DMS114 treated with DMSO at 0.1 percent for 48 hours (cell line): ENCODE measurements at regions not wholly inside any gene's neighbourhood (a gene's known extent, or its start where the extent isn't known, plus 50 kb on each side); places are given as distances from the start of the nearest gene placed in this dataset.

Source experiments
- DNase-seq: peaks from one replicate; lab custom pipeline; 2025; ENCODE audit not compliant: unreplicated experiment; lab: John Stamatoyannopoulos, UW

DNA sequence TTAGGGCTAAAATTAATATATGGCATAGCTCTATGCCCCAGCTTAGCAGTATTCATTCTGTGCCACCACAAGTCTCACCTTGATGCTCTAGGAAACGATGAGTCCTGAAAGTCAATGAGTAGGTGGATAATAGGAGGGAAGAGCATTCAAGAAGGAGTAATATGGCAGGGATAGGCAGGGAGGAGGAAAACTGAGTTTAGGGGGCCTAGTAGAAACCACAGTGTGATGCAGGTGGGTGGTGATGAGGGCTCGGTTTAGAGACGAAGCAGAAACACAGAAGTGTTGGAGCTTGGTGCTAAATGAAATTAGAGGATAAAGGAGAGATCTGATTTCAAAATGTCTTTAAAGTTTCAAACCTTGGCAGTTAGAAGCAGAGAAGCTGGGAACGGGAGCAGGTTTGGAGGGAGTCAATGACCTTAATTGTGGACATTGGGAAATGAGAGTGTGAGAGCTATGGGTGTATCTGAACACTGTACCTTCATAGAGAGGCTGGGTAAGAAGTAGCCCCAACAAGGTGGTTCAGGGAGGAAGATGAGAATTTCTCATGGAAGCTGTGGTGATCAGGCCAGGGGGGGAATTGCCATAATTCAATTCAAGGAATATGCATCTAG is 144.7 kb upstream of the CPSF6 start:
- no peak for DNase-seq

DNA sequence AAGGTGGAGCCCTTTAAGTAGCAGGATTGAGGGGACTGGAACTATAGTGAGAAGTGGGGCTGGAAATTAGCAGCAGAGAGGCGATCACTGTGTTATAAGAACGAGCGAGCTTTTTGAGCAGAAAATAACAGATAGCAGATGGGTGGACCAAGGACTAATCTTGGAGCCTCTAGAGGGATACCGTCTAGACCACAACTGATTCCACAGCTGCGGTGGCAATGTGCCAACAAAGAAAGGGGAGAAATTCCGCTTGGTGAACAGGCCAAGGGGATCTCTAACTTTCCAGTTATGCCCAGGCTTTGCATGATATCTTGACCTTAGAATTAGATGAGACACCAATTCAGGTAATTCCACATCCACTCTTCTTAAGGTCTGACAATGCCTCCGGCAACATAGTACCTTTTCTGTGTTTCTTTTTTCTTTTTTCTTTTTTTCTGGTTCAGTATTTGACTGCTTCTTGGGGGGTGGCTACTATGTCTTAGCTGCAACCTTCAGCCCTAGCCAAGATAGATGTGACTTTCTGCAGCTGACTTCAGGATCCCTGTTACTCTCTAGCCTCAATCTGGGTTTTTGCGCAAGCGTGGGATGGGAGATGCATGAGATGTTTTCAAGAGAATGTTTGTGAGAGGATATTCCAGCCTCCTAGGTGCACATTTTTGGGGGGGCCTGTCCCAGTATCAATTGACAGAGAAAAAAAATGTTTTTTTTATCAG is 143.4 kb upstream of the CPSF6 start:
- no peak for DNase-seq

DNA sequence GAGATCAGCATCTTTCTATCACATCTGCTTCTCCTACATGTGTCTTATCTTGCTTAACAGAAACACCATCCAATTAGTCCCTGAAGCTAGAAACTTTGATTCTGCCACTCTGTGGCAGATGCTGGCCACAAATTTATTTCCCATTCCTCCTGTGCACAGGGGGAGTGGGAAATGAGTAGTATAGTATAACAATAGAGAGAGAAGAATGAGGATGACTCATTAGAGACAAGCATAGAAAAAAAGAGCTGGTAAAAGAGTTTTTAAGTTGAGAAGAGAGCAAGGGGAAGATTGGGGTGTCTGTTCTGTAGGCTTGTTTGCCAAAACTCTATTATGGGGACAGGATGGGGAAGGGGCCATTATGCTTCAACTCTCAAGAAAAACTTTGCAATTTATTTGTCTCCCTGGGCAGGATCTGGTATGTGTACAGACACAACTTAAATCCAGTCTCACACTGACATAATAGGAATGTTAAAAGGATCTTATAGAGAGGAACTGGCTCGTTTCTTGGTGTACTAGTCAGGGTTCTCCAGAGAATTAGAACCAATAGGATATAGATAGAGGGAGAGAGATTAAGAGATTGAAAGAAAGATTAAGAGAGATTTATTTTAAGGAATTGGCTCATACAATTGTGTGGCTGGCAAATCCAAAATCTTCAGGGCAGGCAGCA is 142.6 kb upstream of the CPSF6 start:
- DNase-seq: no peak

DNA sequence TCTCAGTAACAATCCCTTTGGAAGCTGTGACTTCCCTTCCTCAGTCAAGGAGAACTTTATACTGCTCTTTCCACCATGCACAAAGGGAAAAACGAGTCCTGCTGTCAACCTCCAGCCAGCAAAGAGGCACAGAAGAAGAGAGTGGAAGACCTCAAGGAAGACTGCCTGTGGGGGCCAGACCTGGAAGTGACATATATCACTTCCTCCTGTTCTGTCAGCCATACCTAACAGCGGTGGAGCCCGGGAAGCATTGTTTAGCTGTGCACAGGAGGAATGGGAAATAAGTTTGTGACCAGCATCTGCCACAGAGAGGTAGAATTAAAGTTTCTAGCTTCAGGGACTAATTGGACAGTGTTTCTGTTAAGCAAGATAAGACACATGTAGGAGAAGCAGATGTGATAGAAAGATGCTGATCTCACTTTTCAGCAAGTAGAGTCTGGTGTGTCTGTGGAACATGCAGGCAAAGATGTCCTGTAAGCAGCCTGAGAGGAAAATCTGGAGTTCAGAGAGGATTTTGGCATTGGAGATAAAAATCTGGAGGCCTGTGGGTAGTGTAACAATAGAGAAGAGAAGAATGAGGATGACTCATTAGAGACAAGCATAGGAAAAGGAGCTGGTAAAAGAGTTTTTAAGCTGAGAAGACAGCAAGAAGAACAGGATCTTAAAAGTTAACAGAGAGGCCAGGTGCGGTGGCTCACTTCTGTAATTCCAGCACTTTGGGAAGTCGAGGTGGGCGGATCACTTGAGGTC is 141.6 kb upstream of the CPSF6 start:
- DNase-seq: no peak

DNA sequence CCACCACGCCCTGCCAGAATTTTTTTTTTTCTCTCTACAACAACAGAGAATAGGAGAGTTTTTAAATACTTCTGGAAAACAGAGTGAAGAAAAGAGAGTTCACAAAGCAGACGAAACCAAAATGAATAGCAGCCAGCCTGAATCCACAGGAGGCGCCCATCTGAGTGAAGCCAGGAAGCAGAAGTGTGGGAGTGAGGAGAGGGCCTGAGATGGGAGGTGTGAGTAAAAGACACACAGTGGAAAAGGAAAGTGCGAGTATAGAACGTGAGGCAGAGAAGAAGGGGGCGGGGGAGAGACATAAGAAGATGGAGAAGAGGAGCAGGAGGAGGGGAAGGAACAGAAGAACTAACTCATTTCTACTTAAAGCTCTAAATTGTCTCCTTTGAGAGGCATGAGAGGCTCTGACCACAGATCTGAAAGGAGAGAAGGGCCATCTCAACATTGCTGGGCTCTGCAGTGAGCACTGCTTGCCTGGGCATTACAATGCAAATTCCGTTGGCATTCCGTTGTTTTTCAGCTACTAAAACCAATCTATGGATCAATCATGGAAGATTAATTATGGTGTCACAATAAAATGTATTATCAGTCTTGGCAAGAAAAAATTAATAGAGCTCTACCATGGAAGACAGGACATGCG is 140.1 kb upstream of the CPSF6 start:
- no peak for DNase-seq

DNA sequence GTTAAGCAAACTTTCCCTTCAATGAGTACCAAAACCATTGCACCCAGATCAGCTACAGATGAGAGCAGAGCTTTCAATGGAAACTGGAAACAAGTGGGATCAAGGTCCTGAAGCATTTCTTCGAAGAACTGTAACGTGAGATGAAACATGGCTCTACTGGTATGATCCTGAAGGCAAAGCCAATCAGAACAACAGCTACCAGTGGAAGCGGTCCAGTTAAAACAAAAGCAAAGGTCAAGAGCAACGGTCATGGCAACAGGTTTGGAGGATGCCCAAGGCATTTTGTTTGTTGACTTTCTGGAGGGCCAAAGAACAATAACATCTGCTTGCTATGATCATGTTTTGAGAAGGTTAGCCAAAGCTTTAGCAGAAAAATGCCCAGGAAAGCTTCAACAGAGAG is 137.9 kb upstream of the CPSF6 start:
- DNase-seq: no peak

DNA sequence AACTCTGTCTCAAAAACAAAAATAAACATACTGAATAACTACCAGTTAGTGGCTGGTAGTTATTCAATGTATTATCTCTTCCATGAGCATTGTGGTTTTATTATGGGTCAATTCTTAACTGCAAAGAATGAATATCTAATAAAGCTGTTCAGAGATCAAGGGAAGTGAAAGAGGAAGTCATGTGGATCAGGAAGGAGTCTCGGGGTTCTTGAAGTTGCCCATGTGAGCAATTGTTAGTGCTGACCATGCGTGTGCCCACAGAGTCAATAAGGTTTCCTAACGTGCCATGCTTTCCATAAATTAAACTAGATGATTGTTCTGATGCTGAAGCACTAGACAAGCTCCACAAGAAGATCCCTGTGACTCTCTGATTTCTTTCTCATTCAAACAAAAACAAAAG is 136.5 kb upstream of the CPSF6 start:
- no peak for DNase-seq

DNA sequence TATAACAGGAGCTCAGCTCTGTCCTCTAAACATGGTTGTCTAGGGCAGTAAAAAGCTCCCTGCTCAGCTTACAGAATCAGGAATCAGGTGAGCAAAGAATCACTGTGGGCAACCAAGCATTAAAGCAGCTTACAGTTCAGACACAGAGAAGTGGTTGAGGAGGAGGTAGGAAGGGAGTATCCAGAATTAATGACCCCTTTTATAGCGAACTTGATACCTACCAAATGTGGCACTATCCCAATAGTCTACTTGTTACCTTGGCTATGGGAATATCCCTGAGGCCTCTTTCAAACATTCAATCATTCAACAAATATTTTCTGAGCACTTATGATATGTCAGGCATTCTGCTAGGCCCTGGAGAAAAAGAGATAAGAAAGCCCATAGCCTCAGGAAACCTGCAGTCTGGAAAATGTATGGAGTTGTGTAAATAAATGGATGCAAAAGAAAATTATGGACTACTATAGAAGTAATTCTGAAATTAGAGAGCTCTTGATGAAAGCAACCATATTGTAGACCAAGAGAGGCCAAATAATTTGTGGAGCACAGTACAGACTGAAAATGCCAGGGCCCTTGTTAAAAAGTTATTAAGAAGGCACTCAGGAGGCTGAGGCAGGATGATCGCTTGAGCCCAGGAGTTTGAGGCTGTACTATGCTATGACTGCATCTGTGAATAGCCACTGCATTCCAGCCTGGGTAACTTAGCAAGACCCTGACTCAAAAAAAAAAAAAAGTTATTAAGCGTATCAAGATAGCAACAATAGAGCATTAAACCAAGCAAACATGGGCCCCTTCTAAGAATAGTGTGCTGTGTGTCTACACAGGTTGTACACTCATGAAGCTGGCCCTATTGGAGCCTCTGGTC is 134.0 kb upstream of the CPSF6 start:
- no peak for DNase-seq

DNA sequence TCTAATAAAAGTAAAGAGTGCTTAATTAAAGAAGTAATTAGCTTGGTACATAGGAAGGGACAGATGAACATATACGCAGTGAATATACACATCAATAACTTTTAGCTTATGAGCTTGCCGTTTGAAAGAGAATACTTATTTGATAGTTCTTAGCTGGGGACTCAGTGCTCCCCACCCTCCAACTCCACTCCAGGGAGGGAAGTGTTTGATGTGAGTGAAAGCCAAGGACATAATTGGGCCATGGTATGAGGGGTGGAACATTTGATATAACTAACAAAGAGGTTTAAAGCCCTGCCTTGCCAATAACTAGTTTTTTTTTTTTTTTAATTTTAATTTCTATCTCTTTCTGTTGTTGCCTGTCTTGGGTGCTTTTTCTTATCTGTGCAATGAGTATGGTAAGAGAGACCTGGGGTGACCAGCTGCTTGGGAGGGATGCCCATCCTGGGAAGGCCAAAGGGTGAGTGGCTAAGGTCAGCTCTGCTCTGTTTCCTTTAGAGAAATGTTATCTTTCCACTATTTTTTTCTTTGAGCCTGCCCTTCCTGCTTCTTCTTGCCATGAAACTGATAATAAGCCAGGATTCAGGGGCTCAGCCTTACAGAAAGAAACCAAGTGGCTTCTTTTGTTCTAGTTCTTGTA is 132.8 kb upstream of the CPSF6 start:
- no peak for DNase-seq

DNA sequence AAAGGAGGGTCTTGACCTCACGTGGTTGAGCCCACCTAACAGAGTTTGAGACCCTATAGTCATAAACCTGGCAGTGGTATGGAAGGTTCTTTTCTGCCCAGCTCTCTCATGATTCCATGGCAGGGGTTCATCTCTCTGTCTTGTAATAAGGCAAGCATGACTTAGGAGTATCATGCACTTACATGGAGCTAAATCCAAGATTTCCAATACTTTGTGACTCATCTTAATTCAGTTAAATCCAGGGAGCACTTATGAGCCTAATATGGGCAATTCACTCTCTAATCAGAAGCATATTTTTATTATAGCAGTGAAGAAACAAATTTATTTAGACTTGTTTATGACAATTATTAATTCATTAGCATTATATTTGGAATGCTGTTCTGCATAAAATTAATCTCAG is 131.8 kb upstream of the CPSF6 start:
- no peak for DNase-seq

DNA sequence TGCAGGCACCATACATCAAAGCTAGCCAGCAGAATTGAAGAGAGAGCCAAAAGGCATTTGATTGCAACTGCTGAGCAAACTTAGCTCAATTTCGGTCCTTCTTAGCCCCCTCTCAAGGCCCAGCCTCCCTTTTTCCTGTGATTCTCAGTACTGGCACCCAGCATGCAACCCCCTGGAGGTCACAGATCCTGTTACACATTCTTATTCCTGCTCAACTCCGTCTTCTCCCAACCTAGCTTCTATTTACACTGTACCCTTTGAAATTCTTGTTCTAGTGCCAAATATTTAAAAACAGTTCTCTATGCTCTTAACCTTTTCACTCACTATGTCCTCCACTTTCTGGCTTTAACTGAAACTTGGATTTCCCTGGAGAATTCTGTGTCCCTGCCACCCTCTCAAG is 131.3 kb upstream of the CPSF6 start:
- no peak for DNase-seq

DNA sequence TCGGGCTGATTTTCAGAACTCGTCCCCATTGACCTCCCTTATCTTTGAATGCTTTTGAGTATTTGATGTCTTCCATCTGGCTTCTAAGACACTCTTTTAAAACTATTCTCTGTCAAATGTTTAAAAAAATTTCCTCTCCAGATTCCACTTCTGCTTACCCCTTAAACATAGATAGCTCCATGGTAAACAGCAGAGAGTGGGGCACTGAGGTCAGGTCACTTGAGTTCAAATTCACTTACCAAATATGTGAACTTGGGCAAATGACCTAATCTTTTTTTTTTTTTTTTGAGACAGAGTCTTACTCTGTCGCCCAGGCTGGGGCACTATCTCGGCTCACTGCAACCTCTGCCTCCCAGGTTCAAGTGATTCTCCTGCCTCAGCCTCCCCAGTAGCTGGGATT is 126.8 kb upstream of the CPSF6 start:
- no peak for DNase-seq

DNA sequence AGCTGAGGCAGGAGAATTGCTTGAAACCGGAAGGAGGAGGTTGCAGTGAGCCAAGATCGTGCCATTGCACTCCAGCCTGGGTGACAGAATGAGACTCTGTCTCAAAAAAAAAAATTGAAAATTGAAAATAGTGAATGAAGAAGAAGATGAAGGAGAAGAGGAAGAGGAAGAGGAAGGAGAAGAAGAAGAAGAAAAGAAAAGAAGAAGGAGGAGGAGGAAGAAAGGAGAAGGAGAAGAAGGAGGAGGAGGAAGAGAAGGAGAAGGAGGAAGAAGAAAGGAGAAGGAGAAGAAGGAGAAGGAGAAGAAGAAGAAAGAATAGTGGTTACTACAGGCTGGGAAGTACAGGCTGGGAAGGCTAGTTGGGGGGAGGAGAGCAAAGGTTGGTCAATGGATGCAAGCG is 124.3 kb upstream of the CPSF6 start:
- no peak for DNase-seq

DNA sequence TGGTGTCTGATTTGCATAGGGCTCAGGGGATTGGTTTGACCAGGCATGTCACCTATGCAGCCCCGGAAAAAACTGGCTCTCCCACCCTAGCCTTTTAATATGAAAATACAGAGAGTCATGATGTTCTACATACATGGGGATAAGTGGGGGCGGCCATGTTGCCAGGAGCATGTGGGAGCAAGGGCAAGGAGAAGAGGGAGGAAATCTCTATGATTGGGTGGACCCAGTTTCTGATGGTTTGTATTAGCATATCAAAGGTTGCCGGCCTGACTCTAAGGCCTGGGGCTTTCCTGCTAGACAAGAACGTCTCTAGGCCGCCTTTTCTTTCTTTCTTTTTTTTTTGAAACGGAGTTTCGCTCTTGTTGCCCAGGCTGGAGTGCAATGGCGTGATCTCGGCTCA is 123.4 kb upstream of the CPSF6 start:
- no peak for DNase-seq

DNA sequence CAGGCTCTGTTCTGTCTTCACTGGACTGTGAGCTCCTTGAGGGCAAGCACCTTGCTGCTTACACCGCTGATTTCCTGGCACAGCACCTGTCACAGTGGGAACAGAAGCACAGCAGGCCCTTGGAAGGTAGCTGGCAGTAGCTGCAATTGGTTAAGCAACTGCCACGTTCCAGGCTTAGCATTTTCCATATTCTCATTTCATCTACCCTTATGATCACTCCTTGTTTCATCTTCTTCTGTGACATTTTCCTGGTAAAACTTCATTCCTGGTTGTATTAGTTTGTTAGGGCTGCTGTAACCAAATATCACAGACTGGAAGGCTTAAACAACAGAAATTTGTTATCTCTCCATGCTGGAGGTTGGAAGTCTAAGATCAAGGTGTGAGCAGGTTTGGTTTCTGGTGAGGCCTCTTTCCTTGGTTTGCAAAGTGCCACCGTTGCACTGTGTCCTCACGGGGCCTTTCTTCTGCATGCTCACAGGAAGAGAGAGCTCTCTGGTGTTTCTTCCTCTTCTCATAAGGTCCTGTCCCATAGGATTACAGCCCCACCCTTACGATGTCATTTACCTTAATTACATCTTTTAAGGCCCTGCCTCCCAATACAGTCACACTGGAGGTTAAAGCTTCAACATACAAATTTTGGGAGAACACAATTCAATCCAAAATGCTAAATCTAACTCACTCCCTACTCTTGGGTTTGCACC is 121.7 kb upstream of the CPSF6 start:
- DNase-seq: no peak

DNA sequence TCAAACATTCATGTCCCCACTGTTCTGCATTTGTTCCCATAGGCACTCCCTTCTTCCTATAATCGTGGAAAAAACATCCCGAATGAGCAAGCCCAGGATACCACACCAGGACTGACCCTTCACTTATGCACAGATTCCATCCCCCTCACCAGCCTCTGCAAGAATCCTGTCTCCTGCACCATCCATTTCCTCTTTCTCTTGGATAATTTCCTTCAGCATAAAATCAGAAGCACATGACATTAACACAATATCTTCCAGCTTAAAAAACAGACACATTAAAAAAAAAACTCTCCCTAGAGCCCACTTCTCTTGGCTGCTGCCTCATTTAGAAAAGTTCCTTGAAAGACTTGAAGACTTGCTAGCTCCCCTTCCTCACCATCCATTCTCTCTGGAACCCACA is 120.9 kb upstream of the CPSF6 start:
- DNase-seq: no peak

DNA sequence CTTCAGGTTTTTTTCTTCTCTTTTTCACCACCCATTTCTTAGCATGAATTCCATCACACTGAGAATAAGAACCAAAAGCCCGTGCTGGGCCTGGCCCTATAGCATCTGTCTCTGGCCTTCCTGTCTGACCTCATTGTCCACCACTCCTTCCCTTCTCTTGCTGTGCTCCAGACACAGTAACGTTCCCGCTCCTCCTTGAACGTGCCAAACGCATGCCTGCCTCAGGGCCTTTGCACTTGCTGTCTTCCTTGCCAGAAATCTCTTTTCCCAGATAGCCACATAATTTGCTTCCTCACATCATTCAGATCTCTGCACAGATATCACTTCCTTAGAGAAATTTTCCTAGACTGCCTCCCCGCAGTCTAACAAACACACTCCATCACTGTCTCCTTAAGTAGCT is 119.6 kb upstream of the CPSF6 start:
- DNase-seq: no peak

DNA sequence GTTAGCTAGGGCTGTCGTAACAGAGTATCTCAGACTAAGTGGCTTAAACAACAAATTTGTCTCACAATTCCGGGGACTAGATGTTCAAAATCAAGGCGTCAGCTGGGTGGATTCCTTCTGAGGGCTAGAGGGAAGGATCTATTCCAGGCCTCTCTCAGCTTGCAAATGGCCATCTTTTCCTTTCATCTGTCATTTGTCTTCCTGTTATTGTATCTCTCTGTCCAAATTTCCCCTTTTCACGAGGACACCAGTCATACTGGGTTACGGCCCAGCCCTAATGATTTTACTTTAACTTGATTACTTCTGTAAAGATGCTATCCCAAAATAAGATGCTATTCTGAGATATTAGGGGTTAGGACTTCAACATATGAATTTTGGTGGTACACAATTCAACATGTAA is 119.0 kb upstream of the CPSF6 start:
- no peak for DNase-seq

DNA sequence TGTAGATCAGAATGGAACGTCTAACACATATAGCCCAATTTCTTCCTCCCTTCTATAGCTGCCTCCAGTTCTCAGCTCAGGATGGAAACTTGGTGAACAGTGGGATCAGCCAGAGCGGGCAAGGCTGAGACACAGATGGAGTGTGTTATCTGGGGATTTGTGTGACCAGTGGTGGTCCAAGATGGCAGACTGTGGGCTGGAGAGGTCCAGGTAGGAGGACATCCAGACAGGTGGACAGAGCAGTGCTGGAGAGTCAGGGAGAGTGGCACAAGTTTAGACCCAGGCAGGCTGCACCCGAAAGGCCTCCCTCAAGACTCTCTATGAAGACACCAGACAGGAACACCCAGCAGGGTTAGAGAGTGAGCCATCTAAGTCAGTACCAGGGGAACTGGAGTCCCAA is 116.1 kb upstream of the CPSF6 start:
- no peak for DNase-seq
